ENCODE measurements at regions not wholly inside any gene's neighbourhood (a gene's known extent, or its start where the extent isn't known, plus 50 kb on each side); places are given as distances from the start of the nearest gene placed in this dataset.

DNA sequence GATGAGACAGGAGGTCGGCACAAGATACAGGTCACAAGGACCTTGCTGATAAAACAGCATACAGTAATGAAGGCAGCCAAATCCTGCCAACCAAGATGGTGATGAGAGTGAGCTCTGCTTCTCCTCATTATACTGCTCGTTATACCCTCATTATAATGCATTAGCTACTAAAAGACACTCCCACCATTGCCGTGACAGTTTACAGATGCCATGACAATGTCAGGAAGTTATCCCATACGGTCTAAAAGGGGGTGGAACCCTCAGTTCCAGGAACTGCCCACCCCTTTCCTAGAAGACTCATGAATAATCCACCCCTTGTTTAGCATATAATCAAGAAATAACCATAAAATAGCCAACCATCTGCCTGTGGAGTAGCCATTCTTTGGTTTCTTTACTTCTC, 224.2 kb downstream of the RBM43 start:
- TF ChIP-seq RAD21 (IDR thresholded peaks at IDR 0.05) (no peak), RXRA (IDR thresholded peaks at IDR 0.05) (no peak), FOXA1 (IDR thresholded peaks at IDR 0.05) (no peak), YY1 (IDR thresholded peaks at IDR 0.05) (no peak), EGR1 (IDR thresholded peaks at IDR 0.05; ENCODE audit: low read depth in 2 of 2) (no peak), TAF1 (conservative IDR thresholded peaks at IDR 0.05) (no peak), SP1 (IDR thresholded peaks at IDR 0.05) (no peak), FOXA2 (IDR thresholded peaks at IDR 0.05) (no peak)
- TF ChIP-seq, protein P1, sequence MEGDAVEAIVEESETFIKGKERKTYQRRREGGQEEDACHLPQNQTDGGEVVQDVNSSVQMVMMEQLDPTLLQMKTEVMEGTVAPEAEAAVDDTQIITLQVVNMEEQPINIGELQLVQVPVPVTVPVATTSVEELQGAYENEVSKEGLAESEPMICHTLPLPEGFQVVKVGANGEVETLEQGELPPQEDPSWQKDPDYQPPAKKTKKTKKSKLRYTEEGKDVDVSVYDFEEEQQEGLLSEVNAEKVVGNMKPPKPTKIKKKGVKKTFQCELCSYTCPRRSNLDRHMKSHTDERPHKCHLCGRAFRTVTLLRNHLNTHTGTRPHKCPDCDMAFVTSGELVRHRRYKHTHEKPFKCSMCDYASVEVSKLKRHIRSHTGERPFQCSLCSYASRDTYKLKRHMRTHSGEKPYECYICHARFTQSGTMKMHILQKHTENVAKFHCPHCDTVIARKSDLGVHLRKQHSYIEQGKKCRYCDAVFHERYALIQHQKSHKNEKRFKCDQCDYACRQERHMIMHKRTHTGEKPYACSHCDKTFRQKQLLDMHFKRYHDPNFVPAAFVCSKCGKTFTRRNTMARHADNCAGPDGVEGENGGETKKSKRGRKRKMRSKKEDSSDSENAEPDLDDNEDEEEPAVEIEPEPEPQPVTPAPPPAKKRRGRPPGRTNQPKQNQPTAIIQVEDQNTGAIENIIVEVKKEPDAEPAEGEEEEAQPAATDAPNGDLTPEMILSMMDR (IDR thresholded peaks at IDR 0.05; ENCODE audit: low read depth, low read length, missing input control): no peak
- TF ChIP-seq, protein P2, sequence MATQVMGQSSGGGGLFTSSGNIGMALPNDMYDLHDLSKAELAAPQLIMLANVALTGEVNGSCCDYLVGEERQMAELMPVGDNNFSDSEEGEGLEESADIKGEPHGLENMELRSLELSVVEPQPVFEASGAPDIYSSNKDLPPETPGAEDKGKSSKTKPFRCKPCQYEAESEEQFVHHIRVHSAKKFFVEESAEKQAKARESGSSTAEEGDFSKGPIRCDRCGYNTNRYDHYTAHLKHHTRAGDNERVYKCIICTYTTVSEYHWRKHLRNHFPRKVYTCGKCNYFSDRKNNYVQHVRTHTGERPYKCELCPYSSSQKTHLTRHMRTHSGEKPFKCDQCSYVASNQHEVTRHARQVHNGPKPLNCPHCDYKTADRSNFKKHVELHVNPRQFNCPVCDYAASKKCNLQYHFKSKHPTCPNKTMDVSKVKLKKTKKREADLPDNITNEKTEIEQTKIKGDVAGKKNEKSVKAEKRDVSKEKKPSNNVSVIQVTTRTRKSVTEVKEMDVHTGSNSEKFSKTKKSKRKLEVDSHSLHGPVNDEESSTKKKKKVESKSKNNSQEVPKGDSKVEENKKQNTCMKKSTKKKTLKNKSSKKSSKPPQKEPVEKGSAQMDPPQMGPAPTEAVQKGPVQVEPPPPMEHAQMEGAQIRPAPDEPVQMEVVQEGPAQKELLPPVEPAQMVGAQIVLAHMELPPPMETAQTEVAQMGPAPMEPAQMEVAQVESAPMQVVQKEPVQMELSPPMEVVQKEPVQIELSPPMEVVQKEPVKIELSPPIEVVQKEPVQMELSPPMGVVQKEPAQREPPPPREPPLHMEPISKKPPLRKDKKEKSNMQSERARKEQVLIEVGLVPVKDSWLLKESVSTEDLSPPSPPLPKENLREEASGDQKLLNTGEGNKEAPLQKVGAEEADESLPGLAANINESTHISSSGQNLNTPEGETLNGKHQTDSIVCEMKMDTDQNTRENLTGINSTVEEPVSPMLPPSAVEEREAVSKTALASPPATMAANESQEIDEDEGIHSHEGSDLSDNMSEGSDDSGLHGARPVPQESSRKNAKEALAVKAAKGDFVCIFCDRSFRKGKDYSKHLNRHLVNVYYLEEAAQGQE (IDR thresholded peaks at IDR 0.05): no peak
- TF ChIP-seq, protein P3, sequence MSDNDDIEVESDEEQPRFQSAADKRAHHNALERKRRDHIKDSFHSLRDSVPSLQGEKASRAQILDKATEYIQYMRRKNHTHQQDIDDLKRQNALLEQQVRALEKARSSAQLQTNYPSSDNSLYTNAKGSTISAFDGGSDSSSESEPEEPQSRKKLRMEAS (IDR thresholded peaks at IDR 0.05): no peak
- TF ChIP-seq, protein P4, sequence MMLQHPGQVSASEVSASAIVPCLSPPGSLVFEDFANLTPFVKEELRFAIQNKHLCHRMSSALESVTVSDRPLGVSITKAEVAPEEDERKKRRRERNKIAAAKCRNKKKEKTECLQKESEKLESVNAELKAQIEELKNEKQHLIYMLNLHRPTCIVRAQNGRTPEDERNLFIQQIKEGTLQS (IDR thresholded peaks at IDR 0.05): no peak

All from liver (tissue), 3 donors.